Fibroblast of lung (primary cell): ENCODE measurements at regions not wholly inside any gene's neighbourhood (a gene's known extent, or its start where the extent isn't known, plus 50 kb on each side); places are given as distances from the start of the nearest gene placed in this dataset.

Experiments used
- CTCF ChIP-seq, 2 donors: IDR thresholded peaks in 1 of 2; conservative IDR thresholded peaks in 1 of 2; 1 replicate in 1 of 2; 2 replicates in 1 of 2; pipeline ENCODE4 v1.5.1; 2011 to 2012; ENCODE audit warnings: low read length in 2 of 2, control low read depth in 1 of 2, inconsistent platforms in 1 of 2, low read depth in 1 of 2, mild to moderate bottlenecking in 1 of 2
- EZH2 ChIP-seq: IDR thresholded peaks from 2 replicates; pipeline ENCODE4 v1.5.1; 2012; ENCODE audit warnings: low read length, control low read depth, mild to moderate bottlenecking; ENCODE audit errors: missing control alignments

- TF ChIP-seq CTCF (conservative IDR thresholded peaks at IDR 0.05 in 1 of 2, IDR thresholded peaks at IDR 0.05 in 1 of 2; ENCODE audit: low read depth in 1 of 2, low read length in 2 of 2) (no peak), EZH2 (no peak)
Measured at GRCh38 chr9:89663614-89663970, 58.8 kb downstream of the GADD45G start.
